RPMI8226 (cell line): ENCODE measurements at regions not wholly inside any gene's neighbourhood (a gene's known extent, or its start where the extent isn't known, plus 50 kb on each side); places are given as distances from the start of the nearest gene placed in this dataset.
"Not testable (repeated sequence)": the region's sequence is repeated elsewhere in the genome, so short reads cannot be mapped to it uniquely, and the experiment has no call there.

ENCODE experiments used
- DNase-seq: peaks from one replicate; pipeline ENCODE4 v3.0.0-alpha.2; 2015

- no peak for DNase-seq
Observed at GRCh38 chr2:2919574-2920365, 457.8 kb downstream of the EIPR1 start.

- no peak for DNase-seq
Observed at GRCh38 chr2:2919026-2919425, 458.6 kb downstream of the EIPR1 start.

GRCh38 chr2:2916621-2917020, 461.0 kb downstream of the EIPR1 start:
- DNase-seq, result no peak

- DNase-seq, result peak; percentile 1
Observed at GRCh38 chr2:2914252-2914651, 463.4 kb downstream of the EIPR1 start.

- DNase-seq, result peak; percentile 1
Observed at GRCh38 chr2:2913601-2914120, 464.0 kb downstream of the EIPR1 start.

- DNase-seq, result no peak
Observed at GRCh38 chr2:2912731-2913130, 464.9 kb downstream of the EIPR1 start.

- DNase-seq, result peak; percentile 1
Observed at GRCh38 chr2:2912293-2912692, 465.3 kb downstream of the EIPR1 start.

- DNase-seq, result no peak
Observed at GRCh38 chr2:2910259-2910658, 467.4 kb downstream of the EIPR1 start.

GRCh38 chr2:2909086-2910035, 468.3 kb downstream of the EIPR1 start:
- DNase-seq, result no peak

- peak; percentile 1 for DNase-seq
Observed at GRCh38 chr2:2906091-2906490, 471.5 kb downstream of the EIPR1 start.

GRCh38 chr2:2904721-2905350, 472.8 kb downstream of the EIPR1 start:
- peak; percentile 1 for DNase-seq

- DNase-seq, result peak; percentile 19
Observed at GRCh38 chr2:2902547-2903281, 474.9 kb downstream of the EIPR1 start.

GRCh38 chr2:2901384-2902345, 476.0 kb downstream of the EIPR1 start:
- peak; percentile 75 for DNase-seq

- peak; percentile 35 for DNase-seq
Observed at GRCh38 chr2:2899826-2900225, 477.8 kb downstream of the EIPR1 start.

GRCh38 chr2:2898744-2899143, 478.9 kb downstream of the EIPR1 start:
- DNase-seq, result peak; percentile 28

GRCh38 chr2:2896643-2897042, 481.0 kb downstream of the EIPR1 start:
- no peak for DNase-seq

GRCh38 chr2:2896011-2896410, 481.6 kb downstream of the EIPR1 start:
- no peak for DNase-seq

GRCh38 chr2:2894011-2894410, 483.6 kb downstream of the EIPR1 start:
- not testable (repeated sequence) for DNase-seq

- no peak for DNase-seq
Observed at GRCh38 chr2:2892892-2893291, 484.7 kb downstream of the EIPR1 start.

- no peak for DNase-seq
Observed at GRCh38 chr2:2892378-2892777, 485.2 kb downstream of the EIPR1 start.

GRCh38 chr2:2890901-2891300, 486.7 kb downstream of the EIPR1 start:
- DNase-seq, result no peak
